ENCODE measurements at regions not wholly inside any gene's neighbourhood (a gene's known extent, or its start where the extent isn't known, plus 50 kb on each side); places are given as distances from the start of the nearest gene placed in this dataset.

DNA sequence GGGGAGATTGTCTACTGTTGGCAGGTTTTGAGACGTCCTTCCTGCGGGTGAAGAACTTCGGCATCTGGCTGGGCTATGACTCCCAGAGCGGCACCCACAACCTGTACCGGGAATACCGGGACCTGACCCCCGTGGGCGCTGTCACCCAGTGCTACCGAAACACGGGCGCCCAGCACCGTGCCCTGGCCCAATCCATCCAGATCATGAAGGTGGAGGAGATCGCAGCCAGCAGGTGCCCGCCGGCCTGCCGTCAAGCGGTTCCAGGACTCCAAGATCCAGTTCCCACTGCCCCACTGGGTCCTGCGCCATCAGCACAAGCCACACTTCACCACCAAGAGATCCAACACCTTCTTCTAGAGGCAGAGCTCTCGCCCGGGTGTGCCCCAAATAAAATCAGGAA, 194.9 kb upstream of the EPHA6 start:
- BruUV-seq (replicated peaks): no TSS peak
- Histone ChIP-seq H3K4me3 (ENCODE audit: low read depth in 2 of 2, low read length in 2 of 2) (no peak overlapping the region), H3K27ac (ENCODE audit: low read length) (no peak overlapping the region), H3K36me3 (ENCODE audit: control insufficient read depth, insufficient read depth, low read length) (no peaks in the 10 kb centered on the region), H3K27me3 (ENCODE audit: control insufficient read depth, insufficient read depth, low read length) (no peaks in the 10 kb centered on the region), H3K9me3 (ENCODE audit: control insufficient read depth, insufficient read depth, low read depth, low read length) (no peaks in the 10 kb centered on the region), H3K4me1 (ENCODE audit: control insufficient read depth, insufficient read depth, low read length) (no peaks in the 10 kb centered on the region)
- ATAC-seq (no peak), DNase-seq (ENCODE audit: low read depth, low spot score) (no peak)
- intact Hi-C loops (cut with micrococcal nuclease; ENCODE audit: unreplicated experiment): no loop called here
- CTCF ChIA-PET: no interaction called here
- TF ChIP-seq TCF7L2 (IDR thresholded peaks at IDR 0.05; ENCODE audit: low read depth, low read length): no peak
- TF ChIP-seq, protein P1, sequence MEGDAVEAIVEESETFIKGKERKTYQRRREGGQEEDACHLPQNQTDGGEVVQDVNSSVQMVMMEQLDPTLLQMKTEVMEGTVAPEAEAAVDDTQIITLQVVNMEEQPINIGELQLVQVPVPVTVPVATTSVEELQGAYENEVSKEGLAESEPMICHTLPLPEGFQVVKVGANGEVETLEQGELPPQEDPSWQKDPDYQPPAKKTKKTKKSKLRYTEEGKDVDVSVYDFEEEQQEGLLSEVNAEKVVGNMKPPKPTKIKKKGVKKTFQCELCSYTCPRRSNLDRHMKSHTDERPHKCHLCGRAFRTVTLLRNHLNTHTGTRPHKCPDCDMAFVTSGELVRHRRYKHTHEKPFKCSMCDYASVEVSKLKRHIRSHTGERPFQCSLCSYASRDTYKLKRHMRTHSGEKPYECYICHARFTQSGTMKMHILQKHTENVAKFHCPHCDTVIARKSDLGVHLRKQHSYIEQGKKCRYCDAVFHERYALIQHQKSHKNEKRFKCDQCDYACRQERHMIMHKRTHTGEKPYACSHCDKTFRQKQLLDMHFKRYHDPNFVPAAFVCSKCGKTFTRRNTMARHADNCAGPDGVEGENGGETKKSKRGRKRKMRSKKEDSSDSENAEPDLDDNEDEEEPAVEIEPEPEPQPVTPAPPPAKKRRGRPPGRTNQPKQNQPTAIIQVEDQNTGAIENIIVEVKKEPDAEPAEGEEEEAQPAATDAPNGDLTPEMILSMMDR (IDR thresholded peaks at IDR 0.05): no peak
- TF ChIP-seq, protein P2, sequence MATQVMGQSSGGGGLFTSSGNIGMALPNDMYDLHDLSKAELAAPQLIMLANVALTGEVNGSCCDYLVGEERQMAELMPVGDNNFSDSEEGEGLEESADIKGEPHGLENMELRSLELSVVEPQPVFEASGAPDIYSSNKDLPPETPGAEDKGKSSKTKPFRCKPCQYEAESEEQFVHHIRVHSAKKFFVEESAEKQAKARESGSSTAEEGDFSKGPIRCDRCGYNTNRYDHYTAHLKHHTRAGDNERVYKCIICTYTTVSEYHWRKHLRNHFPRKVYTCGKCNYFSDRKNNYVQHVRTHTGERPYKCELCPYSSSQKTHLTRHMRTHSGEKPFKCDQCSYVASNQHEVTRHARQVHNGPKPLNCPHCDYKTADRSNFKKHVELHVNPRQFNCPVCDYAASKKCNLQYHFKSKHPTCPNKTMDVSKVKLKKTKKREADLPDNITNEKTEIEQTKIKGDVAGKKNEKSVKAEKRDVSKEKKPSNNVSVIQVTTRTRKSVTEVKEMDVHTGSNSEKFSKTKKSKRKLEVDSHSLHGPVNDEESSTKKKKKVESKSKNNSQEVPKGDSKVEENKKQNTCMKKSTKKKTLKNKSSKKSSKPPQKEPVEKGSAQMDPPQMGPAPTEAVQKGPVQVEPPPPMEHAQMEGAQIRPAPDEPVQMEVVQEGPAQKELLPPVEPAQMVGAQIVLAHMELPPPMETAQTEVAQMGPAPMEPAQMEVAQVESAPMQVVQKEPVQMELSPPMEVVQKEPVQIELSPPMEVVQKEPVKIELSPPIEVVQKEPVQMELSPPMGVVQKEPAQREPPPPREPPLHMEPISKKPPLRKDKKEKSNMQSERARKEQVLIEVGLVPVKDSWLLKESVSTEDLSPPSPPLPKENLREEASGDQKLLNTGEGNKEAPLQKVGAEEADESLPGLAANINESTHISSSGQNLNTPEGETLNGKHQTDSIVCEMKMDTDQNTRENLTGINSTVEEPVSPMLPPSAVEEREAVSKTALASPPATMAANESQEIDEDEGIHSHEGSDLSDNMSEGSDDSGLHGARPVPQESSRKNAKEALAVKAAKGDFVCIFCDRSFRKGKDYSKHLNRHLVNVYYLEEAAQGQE (IDR thresholded peaks at IDR 0.05; ENCODE audit: insufficient read depth in 1 of 2, low read depth in 2 of 2, low read length in 1 of 2): no peak
- no peak for TF ChIP-seq POLR2AphosphoS5 (IDR thresholded peaks at IDR 0.05; ENCODE audit: low read depth, low read length)
- no peak for TF ChIP-seq SIN3A (IDR thresholded peaks at IDR 0.05; ENCODE audit: borderline replicate concordance, insufficient read depth, low read depth, low read length)
- POLR2A ChIA-PET: no interaction called here
- in situ Hi-C loops (cut with HindIII; ENCODE audit: low pct_unique_long_range_greater_than_20kb, low sequenced_read_pairs): no loop called here

DNA sequence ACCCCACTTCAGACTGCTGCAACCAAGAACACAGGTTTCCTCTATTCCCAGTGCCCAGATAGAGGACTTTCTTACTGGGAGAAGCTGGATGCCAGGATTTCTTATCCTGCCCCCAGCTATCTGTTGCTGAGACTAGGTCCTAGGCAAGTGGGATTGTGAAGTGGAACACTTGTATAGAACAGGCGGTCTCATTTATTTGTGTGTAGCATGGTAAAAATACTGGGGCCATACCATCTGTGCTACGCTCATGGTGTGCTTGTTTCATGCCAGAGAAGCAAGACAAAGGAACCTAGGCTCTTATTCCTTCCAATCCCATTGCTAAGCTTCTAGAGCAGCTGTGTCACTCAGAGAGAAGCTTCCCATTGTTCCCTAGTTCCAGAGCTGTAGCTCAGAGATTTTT, 191.5 kb upstream of the EPHA6 start:
- no peaks in the 10 kb centered on the region for H3K27me3 ChIP-seq (ENCODE audit: control insufficient read depth, insufficient read depth, low read length)
- POLR2A ChIA-PET: no interaction called here
- in situ Hi-C loops (cut with HindIII; ENCODE audit: low pct_unique_long_range_greater_than_20kb, low sequenced_read_pairs) (no loop called here), intact Hi-C loops (cut with micrococcal nuclease; ENCODE audit: unreplicated experiment) (no loop called here)
- CTCF ChIA-PET: no interaction called here
- no TSS peak for BruUV-seq (replicated peaks)
- no peaks in the 10 kb centered on the region for H3K9me3 ChIP-seq (ENCODE audit: control insufficient read depth, insufficient read depth, low read depth, low read length)
- H3K27ac ChIP-seq (ENCODE audit: low read length): no peak overlapping the region
- no peak overlapping the region for H3K4me3 ChIP-seq (ENCODE audit: low read depth in 2 of 2, low read length in 2 of 2)
- DNase-seq (ENCODE audit: low read depth, low spot score) (no peak), ATAC-seq (no peak)
- no peaks in the 10 kb centered on the region for H3K4me1 ChIP-seq (ENCODE audit: control insufficient read depth, insufficient read depth, low read length)
- no peaks in the 10 kb centered on the region for H3K36me3 ChIP-seq (ENCODE audit: control insufficient read depth, insufficient read depth, low read length)
- no peak for TF ChIP-seq SIN3A (IDR thresholded peaks at IDR 0.05; ENCODE audit: borderline replicate concordance, insufficient read depth, low read depth, low read length)
- TF ChIP-seq TCF7L2 (IDR thresholded peaks at IDR 0.05; ENCODE audit: low read depth, low read length): no peak

DNA sequence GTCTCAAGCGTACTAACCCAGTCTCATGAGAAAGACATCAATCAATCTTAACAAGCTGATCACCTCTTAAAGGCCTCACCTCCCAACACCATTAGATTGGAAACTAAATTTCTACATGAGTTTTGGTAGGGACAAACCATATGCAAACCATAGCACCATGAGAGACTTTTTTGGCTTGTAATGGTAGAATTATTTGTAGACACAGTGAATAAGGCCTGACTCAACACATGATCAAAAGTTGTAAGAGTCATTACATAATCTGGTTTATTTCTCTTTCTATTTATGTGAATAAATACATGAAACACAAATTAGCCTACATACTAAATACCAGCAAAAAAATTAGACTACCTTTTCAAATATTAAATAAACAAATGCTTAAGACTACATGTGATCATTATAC, 183.3 kb upstream of the EPHA6 start:
- in situ Hi-C loops (cut with HindIII; ENCODE audit: low pct_unique_long_range_greater_than_20kb, low sequenced_read_pairs) (no loop called here), intact Hi-C loops (cut with micrococcal nuclease; ENCODE audit: unreplicated experiment) (no loop called here)
- POLR2A ChIA-PET: no interaction called here
- BruUV-seq (replicated peaks): no TSS peak
- Histone ChIP-seq H3K4me1 (ENCODE audit: control insufficient read depth, insufficient read depth, low read length) (no peaks in the 10 kb centered on the region), H3K36me3 (ENCODE audit: control insufficient read depth, insufficient read depth, low read length) (no peaks in the 10 kb centered on the region), H3K27ac (ENCODE audit: low read length) (no peak overlapping the region), H3K4me3 (ENCODE audit: low read depth in 2 of 2, low read length in 2 of 2) (no peak overlapping the region), H3K9me3 (ENCODE audit: control insufficient read depth, insufficient read depth, low read depth, low read length) (no peaks in the 10 kb centered on the region), H3K27me3 (ENCODE audit: control insufficient read depth, insufficient read depth, low read length) (no peaks in the 10 kb centered on the region)
- no peak for TF ChIP-seq POLR2AphosphoS5 (IDR thresholded peaks at IDR 0.05; ENCODE audit: low read depth, low read length)
- no peak for TF ChIP-seq SIN3A (IDR thresholded peaks at IDR 0.05; ENCODE audit: borderline replicate concordance, insufficient read depth, low read depth, low read length)
- no peak for DNase-seq (ENCODE audit: low read depth, low spot score)
- CTCF ChIA-PET: no interaction called here
- ATAC-seq: no peak
